PC-9 (cell line): ENCODE measurements at regions not wholly inside any gene's neighbourhood (a gene's known extent, or its start where the extent isn't known, plus 50 kb on each side); places are given as distances from the start of the nearest gene placed in this dataset.

Experiments used
- BruUV-seq: library from RNA; stranded (reverse); fragments of 400-500 nt; replicated peaks from 2 replicates; lab custom pipeline; 2021; lab: Mats Ljungman, UMichigan
- CTCF ChIA-PET: fragments of 300-600 bp; sonication (Branson Sonifier 250); formaldehyde crosslinking; loops from one replicate; lab custom pipeline; 2022; ENCODE audit warnings: antibody characterized with exemption; lab: Charles Lee
- POLR2A ChIA-PET: fragments of 300-600 bp; sonication (Branson Sonifier 250); formaldehyde crosslinking; loops from one replicate; lab custom pipeline; 2022; ENCODE audit warnings: antibody characterized with exemption; ENCODE audit not compliant: unreplicated experiment; lab: Charles Lee
- DNase-seq, 2 experiments: peaks; one replicate each; pipeline versions ENCODE4 v3.0.0 to v3.0.0-alpha.2; 2015 to 2022; ENCODE audit warnings: mixed read lengths in 1 of 2
- H2AFZ ChIP-seq: fragments of 200-600 bp; sonication (generic); 2 replicates; pipeline ENCODE4 v1.8.1; 2017; ENCODE audit warnings: antibody characterized with exemption
- H3F3A ChIP-seq: fragments of 200-600 bp; sonication (generic); 2 replicates; pipeline ENCODE4 v1.8.1; 2017; ENCODE audit warnings: antibody characterized with exemption, mild to moderate bottlenecking, low read depth; ENCODE audit not compliant: insufficient read depth
- H3K27ac ChIP-seq: fragments of 200-600 bp; sonication (generic); 2 replicates; pipeline ENCODE4 v1.6.1; 2016; ENCODE audit warnings: mixed run types
- H3K27me3 ChIP-seq: fragments of 200-600 bp; sonication (generic); 2 replicates; pipeline ENCODE4 v1.6.1; 2016; ENCODE audit warnings: low read depth, mixed run types; ENCODE audit not compliant: insufficient read depth
- H3K36me3 ChIP-seq: fragments of 200-600 bp; sonication (generic); 2 replicates; pipeline ENCODE4 v1.6.1; 2016; ENCODE audit warnings: low read depth, mixed run types
- H3K4me1 ChIP-seq: fragments of 200-600 bp; sonication (generic); replicated peaks from 2 replicates; pipeline ENCODE4 v1.6.1; 2016; ENCODE audit warnings: mixed run types; ENCODE audit not compliant: insufficient read depth
- H3K4me2 ChIP-seq: fragments of 200-600 bp; sonication (generic); 2 replicates; pipeline ENCODE4 v1.6.1; 2017; ENCODE audit warnings: mixed run types
- H3K4me3 ChIP-seq: fragments of 200-600 bp; sonication (generic); 2 replicates; pipeline ENCODE4 v1.6.1; 2016; ENCODE audit warnings: mixed run types
- H3K79me2 ChIP-seq: fragments of 200-600 bp; sonication (generic); 2 replicates; pipeline ENCODE4 v1.6.1; 2017; ENCODE audit warnings: low read depth, mixed run types
- H3K9me2 ChIP-seq: fragments of 200-600 bp; sonication (generic); 2 replicates; pipeline ENCODE4 v1.8.1; 2017; ENCODE audit warnings: mild to moderate bottlenecking; ENCODE audit not compliant: insufficient read depth
- H3K9me3 ChIP-seq: fragments of 200-600 bp; sonication (generic); 2 replicates; pipeline ENCODE4 v1.8.1; 2016; ENCODE audit warnings: low read depth; ENCODE audit not compliant: insufficient read depth
- H4K20me1 ChIP-seq: fragments of 200-600 bp; sonication (generic); 2 replicates; pipeline ENCODE4 v1.8.1; 2017; ENCODE audit not compliant: insufficient read depth
- EZH2 ChIP-seq: fragments of 200-600 bp; sonication (generic); IDR thresholded peaks from 2 replicates; pipeline ENCODE4 v1.8.0; 2017; ENCODE audit warnings: antibody characterized with exemption, low read depth
- intact Hi-C: fragments of 100-400 bp; cut with micrococcal nuclease; formaldehyde crosslinking; loops from one replicate; pipeline ENCODE4 v1.10.0; 2022; ENCODE audit not compliant: unreplicated experiment
- TF ChIP-seq, protein P1 (sequence below): fragments of 200-600 bp; sonication (generic); conservative IDR thresholded peaks from 2 replicates; pipeline ENCODE4 v1.6.1; 2017; ENCODE audit warnings: mixed run types, antibody characterized with exemption, mild to moderate bottlenecking, moderate library complexity

GRCh38 chr4:151822331-151822730 lies 61.5 kb upstream of the GATB start:
- DNase-seq = no peak
- no peak overlapping the region for H2AFZ ChIP-seq
- no peaks in the 10 kb centered on the region for H3K9me2 ChIP-seq
- no peak for TF ChIP-seq EZH2
- TF ChIP-seq, protein P1, sequence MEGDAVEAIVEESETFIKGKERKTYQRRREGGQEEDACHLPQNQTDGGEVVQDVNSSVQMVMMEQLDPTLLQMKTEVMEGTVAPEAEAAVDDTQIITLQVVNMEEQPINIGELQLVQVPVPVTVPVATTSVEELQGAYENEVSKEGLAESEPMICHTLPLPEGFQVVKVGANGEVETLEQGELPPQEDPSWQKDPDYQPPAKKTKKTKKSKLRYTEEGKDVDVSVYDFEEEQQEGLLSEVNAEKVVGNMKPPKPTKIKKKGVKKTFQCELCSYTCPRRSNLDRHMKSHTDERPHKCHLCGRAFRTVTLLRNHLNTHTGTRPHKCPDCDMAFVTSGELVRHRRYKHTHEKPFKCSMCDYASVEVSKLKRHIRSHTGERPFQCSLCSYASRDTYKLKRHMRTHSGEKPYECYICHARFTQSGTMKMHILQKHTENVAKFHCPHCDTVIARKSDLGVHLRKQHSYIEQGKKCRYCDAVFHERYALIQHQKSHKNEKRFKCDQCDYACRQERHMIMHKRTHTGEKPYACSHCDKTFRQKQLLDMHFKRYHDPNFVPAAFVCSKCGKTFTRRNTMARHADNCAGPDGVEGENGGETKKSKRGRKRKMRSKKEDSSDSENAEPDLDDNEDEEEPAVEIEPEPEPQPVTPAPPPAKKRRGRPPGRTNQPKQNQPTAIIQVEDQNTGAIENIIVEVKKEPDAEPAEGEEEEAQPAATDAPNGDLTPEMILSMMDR = no peak
- no peak overlapping the region for H3K4me2 ChIP-seq
- no TSS peak for BruUV-seq
- intact Hi-C loops = no loop called here
- no peaks in the 10 kb centered on the region for H3K9me3 ChIP-seq
- no peaks in the 10 kb centered on the region for H3K79me2 ChIP-seq
- no peaks in the 10 kb centered on the region for H3K4me1 ChIP-seq
- H3K27me3 ChIP-seq = no peaks in the 10 kb centered on the region
- no peak overlapping the region for H3K27ac ChIP-seq
- POLR2A ChIA-PET = no interaction called here
- H3K4me3 ChIP-seq = no peak overlapping the region
- no peaks in the 10 kb centered on the region for H3F3A ChIP-seq
- H4K20me1 ChIP-seq = no peaks in the 10 kb centered on the region
- CTCF ChIA-PET = no interaction called here
- H3K36me3 ChIP-seq = no peaks in the 10 kb centered on the region

DNA sequence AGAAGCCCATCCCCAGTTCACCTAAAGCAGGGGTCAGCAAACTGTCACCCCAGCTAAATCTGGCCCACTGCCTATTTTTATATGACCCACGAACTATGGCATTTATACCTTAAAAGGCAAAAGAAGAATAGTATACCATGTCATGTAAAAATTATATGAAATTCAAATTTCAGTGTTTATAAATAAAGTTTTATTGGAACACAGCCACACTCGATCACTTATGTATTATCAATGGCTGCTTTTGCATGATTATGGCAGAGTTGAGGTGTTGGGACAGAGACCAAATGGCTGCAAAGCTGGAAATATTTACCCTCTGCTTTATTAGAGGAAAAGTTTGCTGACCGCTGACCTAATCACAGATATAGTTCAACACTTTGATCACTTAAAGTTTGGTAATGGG lies 59.2 kb upstream of the GATB start:
- no peak for TF ChIP-seq EZH2
- TF ChIP-seq, protein P1 = no peak
- H3K4me3 ChIP-seq = no peak overlapping the region
- no peaks in the 10 kb centered on the region for H3K27me3 ChIP-seq
- POLR2A ChIA-PET = no interaction called here
- H3K9me3 ChIP-seq = no peaks in the 10 kb centered on the region
- intact Hi-C loops = no loop called here
- H3K27ac ChIP-seq = no peak overlapping the region
- H3K4me2 ChIP-seq = no peak overlapping the region
- H3K9me2 ChIP-seq = no peaks in the 10 kb centered on the region
- no peak for DNase-seq
- CTCF ChIA-PET = no interaction called here
- H4K20me1 ChIP-seq = no peaks in the 10 kb centered on the region
- H3K36me3 ChIP-seq = no peaks in the 10 kb centered on the region
- no peaks in the 10 kb centered on the region for H3K79me2 ChIP-seq
- BruUV-seq = no TSS peak
- H3F3A ChIP-seq = no peaks in the 10 kb centered on the region
- no peak overlapping the region for H2AFZ ChIP-seq
- no peaks in the 10 kb centered on the region for H3K4me1 ChIP-seq

DNA sequence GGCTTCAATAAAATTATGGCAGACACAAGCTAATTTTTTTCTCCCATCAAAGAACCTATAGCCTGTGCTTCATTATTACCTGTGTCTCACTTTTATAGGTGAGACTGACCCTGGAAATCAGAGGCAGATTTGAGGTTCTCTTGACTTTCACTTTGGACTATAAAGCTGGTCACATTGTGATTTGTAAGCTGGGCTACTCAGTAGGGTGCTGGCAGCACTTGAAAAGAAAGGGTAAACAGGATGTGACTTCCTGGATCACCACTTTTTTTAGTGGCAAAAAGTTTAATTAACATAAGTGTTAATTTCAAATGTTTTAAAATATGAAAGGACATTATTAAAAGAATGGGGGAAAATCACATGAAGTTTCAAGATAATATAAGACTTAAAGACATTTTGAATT lies 50.6 kb upstream of the GATB start:
- CTCF ChIA-PET = interaction anchor here (0.7 kb wide), 1 partner anchor 694 kb away, joined by 3 read pairs; no protein-coding TSS in a partner anchor

More for the DNA sequence above, 50.6 kb upstream of the GATB start:
- Histone ChIP-seq H3K4me1 (0 out of 2 replicates have a peak, but pooled peaks cover 4% of the 10 kb centered on the region), H3K4me2 (no peak overlapping the region), H3K9me3 (no peaks in the 10 kb centered on the region), H4K20me1 (no peaks in the 10 kb centered on the region), H3K4me3 (no peak overlapping the region), H3K36me3 (no peaks in the 10 kb centered on the region), H3K79me2 (no peaks in the 10 kb centered on the region), H3K9me2 (no peaks in the 10 kb centered on the region), H2AFZ (no peak overlapping the region), H3F3A (no peaks in the 10 kb centered on the region), H3K27me3 (no peaks in the 10 kb centered on the region), H3K27ac (no peak overlapping the region)
- intact Hi-C loops = no loop called here
- no peak for DNase-seq
- TF ChIP-seq EZH2 = no peak
- TF ChIP-seq, protein P1 = no peak
- BruUV-seq = no TSS peak
- POLR2A ChIA-PET = no interaction called here
